H9 (cell line): ENCODE measurements at regions not wholly inside any gene's neighbourhood (a gene's known extent, or its start where the extent isn't known, plus 50 kb on each side); places are given as distances from the start of the nearest gene placed in this dataset.
"Not testable (repeated sequence)": the region's sequence is repeated elsewhere in the genome, so short reads cannot be mapped to it uniquely, and the experiment has no call there.

ENCODE experiments used
- DNase-seq: peaks from one replicate; pipeline ENCODE4 v3.0.0-alpha.2; 2017
- H2AFZ ChIP-seq: one replicate; pipeline ENCODE4 v1.6.1; 2013; ENCODE audit warnings: mild to moderate bottlenecking, low read length, control low read depth, moderate library complexity
- H2AK5ac ChIP-seq: 2 replicates; pipeline ENCODE4 v1.6.1; 2013; ENCODE audit warnings: low read length, control low read depth, mixed read lengths; ENCODE audit not compliant: insufficient read length
- H2BK120ac ChIP-seq: one replicate; pipeline ENCODE4 v1.6.1; 2013; ENCODE audit warnings: low read depth, mild to moderate bottlenecking, low read length, control low read depth, inconsistent platforms; ENCODE audit not compliant: poor library complexity, severe bottlenecking
- H2BK12ac ChIP-seq: 2 replicates; pipeline ENCODE4 v1.6.1; 2013; ENCODE audit warnings: low read length, control low read depth, mixed read lengths, low read depth; ENCODE audit not compliant: insufficient read length
- H2BK15ac ChIP-seq: 2 replicates; pipeline ENCODE4 v1.6.1; 2013; ENCODE audit warnings: low read depth, low read length, control low read depth
- H2BK20ac ChIP-seq: one replicate; pipeline ENCODE4 v1.6.1; 2013; ENCODE audit warnings: low read depth, mild to moderate bottlenecking, low read length, control low read depth, inconsistent platforms; ENCODE audit not compliant: poor library complexity, severe bottlenecking
- H2BK5ac ChIP-seq: 2 replicates; pipeline ENCODE4 v1.6.1; 2013; ENCODE audit warnings: low read length, control low read depth, mixed read lengths; ENCODE audit not compliant: insufficient read length
- H3K14ac ChIP-seq: 2 replicates; pipeline ENCODE4 v1.6.1; 2013; ENCODE audit warnings: low read length, control low read depth; ENCODE audit not compliant: insufficient read depth
- H3K18ac ChIP-seq: 2 replicates; pipeline ENCODE4 v1.6.1; 2013; ENCODE audit warnings: low read depth, mild to moderate bottlenecking, mixed read lengths, low read length, control low read depth; ENCODE audit not compliant: insufficient read length
- H3K23ac ChIP-seq: 2 replicates; pipeline ENCODE4 v1.6.1; 2013; ENCODE audit warnings: low read length, control low read depth, mixed read lengths, low read depth; ENCODE audit not compliant: insufficient read length
- H3K23me2 ChIP-seq: 2 replicates; pipeline ENCODE4 v1.6.1; 2013; ENCODE audit warnings: low read depth, mild to moderate bottlenecking, mixed read lengths, low read length, control low read depth; ENCODE audit not compliant: insufficient read length, poor library complexity, severe bottlenecking
- H3K27ac ChIP-seq: 2 replicates; pipeline ENCODE4 v1.5.1; 2013; ENCODE audit warnings: low read length, control low read depth, mixed read lengths, low read depth; ENCODE audit not compliant: insufficient read length
- H3K27me3 ChIP-seq: 2 replicates; pipeline ENCODE4 v1.6.1; 2013; ENCODE audit warnings: low read length, control low read depth, inconsistent platforms; ENCODE audit not compliant: insufficient read depth
- H3K4ac ChIP-seq: 2 replicates; pipeline ENCODE4 v1.6.1; 2013; ENCODE audit warnings: low read depth, mild to moderate bottlenecking, control low read depth, inconsistent platforms, low read length, moderate library complexity
- H3K4me1 ChIP-seq: 2 replicates; pipeline ENCODE4 v1.6.1; 2013; ENCODE audit warnings: low read length, control low read depth, inconsistent platforms; ENCODE audit not compliant: insufficient read depth
- H3K4me2 ChIP-seq: 2 replicates; pipeline ENCODE4 v1.6.1; 2013; ENCODE audit warnings: low read length, control low read depth, mixed read lengths; ENCODE audit not compliant: insufficient read length, insufficient read depth
- H3K56ac ChIP-seq: 2 replicates; pipeline ENCODE4 v1.6.1; 2013; ENCODE audit warnings: low read depth, mild to moderate bottlenecking, mixed read lengths, low read length, control low read depth; ENCODE audit not compliant: insufficient read length
- H3K79me1 ChIP-seq: 2 replicates; pipeline ENCODE4 v1.6.1; 2013; ENCODE audit warnings: low read depth, mild to moderate bottlenecking, moderate library complexity, low read length, control low read depth, inconsistent platforms; ENCODE audit not compliant: insufficient read depth, poor library complexity, severe bottlenecking
- H3K79me2 ChIP-seq: 2 replicates; pipeline ENCODE4 v1.6.1; 2013; ENCODE audit warnings: low read length, control low read depth, inconsistent platforms; ENCODE audit not compliant: insufficient read depth
- H3K9ac ChIP-seq: 2 replicates; pipeline ENCODE4 v1.6.1; 2013; ENCODE audit warnings: low read length, control low read depth, mixed read lengths; ENCODE audit not compliant: insufficient read length; ENCODE audit errors: extremely low read depth
- H3K9me3 ChIP-seq: one replicate; pipeline ENCODE4 v1.6.1; 2013; ENCODE audit warnings: low read depth, low read length, inconsistent platforms; ENCODE audit not compliant: control insufficient read depth
- H3T11ph ChIP-seq: one replicate; pipeline ENCODE4 v1.6.1; 2013; ENCODE audit warnings: mild to moderate bottlenecking, low read length, control low read depth, inconsistent platforms
- H4K20me1 ChIP-seq: one replicate; pipeline ENCODE4 v1.6.1; 2013; ENCODE audit not compliant: control insufficient read depth, insufficient read length, insufficient read depth
- H4K5ac ChIP-seq: 2 replicates; pipeline ENCODE4 v1.6.1; 2013; ENCODE audit warnings: low read depth, mild to moderate bottlenecking, mixed read lengths, low read length, control low read depth; ENCODE audit not compliant: insufficient read length
- H4K8ac ChIP-seq: replicated peaks from 2 replicates; pipeline ENCODE4 v1.6.1; 2013; ENCODE audit warnings: low read length, control low read depth, mixed read lengths, low read depth; ENCODE audit not compliant: insufficient read length
- H4K91ac ChIP-seq: 2 replicates; pipeline ENCODE4 v1.6.1; 2013; ENCODE audit warnings: low read depth, mild to moderate bottlenecking, moderate library complexity, mixed read lengths, low read length, control low read depth; ENCODE audit not compliant: insufficient read length
- H3K27ac Mint-ChIP-seq, 3 experiments: 2 replicates in 2 of 3; 3 replicates in 1 of 3; pipeline ENCODE4 v1.8.0; 2020 to 2021; ENCODE audit warnings: mixed read lengths in 3 of 3, mild to moderate bottlenecking in 1 of 3, moderate library complexity in 1 of 3
- H3K27me3 Mint-ChIP-seq: 2 replicates; pipeline ENCODE4 v1.8.0; 2021; ENCODE audit warnings: low read depth, mild to moderate bottlenecking, moderate library complexity, mixed read lengths
- H3K36me3 Mint-ChIP-seq, 3 experiments: 2 replicates in 2 of 3; 3 replicates in 1 of 3; pipeline ENCODE4 v1.8.0; 2020 to 2021; ENCODE audit warnings: low read depth in 3 of 3, mixed read lengths in 3 of 3; ENCODE audit not compliant: insufficient read depth in 1 of 3
- H3K4me1 Mint-ChIP-seq, 2 experiments: 2 replicates each; pipeline ENCODE4 v1.8.0; 2020; ENCODE audit warnings: mixed read lengths in 2 of 2
- H3K4me3 Mint-ChIP-seq, 2 experiments: 2 replicates in 1 of 2; 3 replicates in 1 of 2; pipeline ENCODE4 v1.8.0; 2020 to 2021; ENCODE audit warnings: mild to moderate bottlenecking in 2 of 2, mixed read lengths in 2 of 2, moderate library complexity in 1 of 2
- H3K9me3 Mint-ChIP-seq, 2 experiments: 2 replicates in 1 of 2; 3 replicates in 1 of 2; pipeline ENCODE4 v1.8.0; 2020; ENCODE audit warnings: mild to moderate bottlenecking in 2 of 2, mixed read lengths in 2 of 2, moderate library complexity in 1 of 2
- WGBS: extraction: QIAGEN DNeasy Blood & Tissue Kit; methylation state at CpG from one replicate; pipeline ENCODE4 v1.1.7; 2013; ENCODE audit warnings: missing lambda C conversion rate, low lambda C conversion rate, mixed read lengths; ENCODE audit not compliant: insufficient read length; ENCODE audit errors: extremely low coverage; 5-methylcytosine and 5-hydroxymethylcytosine counted together

- H3K79me1 ChIP-seq, H3T11ph ChIP-seq, H4K20me1 ChIP-seq, H3K27ac Mint-ChIP-seq, H2AFZ ChIP-seq, H3K56ac ChIP-seq, H2BK20ac ChIP-seq, H3K4me2 ChIP-seq, H2BK120ac ChIP-seq, H3K4ac ChIP-seq, H3K9ac ChIP-seq, H2BK5ac ChIP-seq, H2BK12ac ChIP-seq, H4K8ac ChIP-seq, H3K27me3 Mint-ChIP-seq, H3K14ac ChIP-seq, H3K27ac ChIP-seq, H2BK15ac ChIP-seq, H4K91ac ChIP-seq, H3K4me1 Mint-ChIP-seq, H3K79me2 ChIP-seq, H3K27me3 ChIP-seq, H2AK5ac ChIP-seq, DNase-seq, H3K23ac ChIP-seq, H3K4me3 Mint-ChIP-seq, H4K5ac ChIP-seq, H3K23me2 ChIP-seq, H3K4me1 ChIP-seq, H3K18ac ChIP-seq: not testable (repeated sequence)
- peaks cover 56% of the 10 kb centered on the region for H3K9me3 ChIP-seq
- WGBS = no CpG with 5 or more reads among the region's 4 CpGs
- peaks cover 6 to 17% (median 13%) of the 10 kb centered on the region in 3 experiments; a peak in 6 of 7 replicates for H3K36me3 Mint-ChIP-seq
- H3K9me3 Mint-ChIP-seq = peaks cover 91 to 92% of the 10 kb centered on the region in 2 experiments
These were observed 775.2 kb downstream of the TMEM121 start for GRCh38 chr14:106301609-106302008.
